Endothelial cell of umbilical vein (primary cell): ENCODE measurements at regions not wholly inside any gene's neighbourhood (a gene's known extent, or its start where the extent isn't known, plus 50 kb on each side); places are given as distances from the start of the nearest gene placed in this dataset.

Source experiments
- EZH2 ChIP-seq: IDR thresholded peaks from 2 replicates; pipeline ENCODE4 v1.6.1; 2012; ENCODE audit warnings: borderline replicate concordance, low read depth, mild to moderate bottlenecking, moderate library complexity, low read length, inconsistent platforms; ENCODE audit not compliant: severe bottlenecking
- GATA2 ChIP-seq: IDR thresholded peaks from 2 replicates; pipeline ENCODE4 v1.7.0; 2011; ENCODE audit warnings: low read depth, mild to moderate bottlenecking, moderate library complexity, mixed read lengths, low read length; ENCODE audit not compliant: insufficient read length, insufficient read depth
- POLR2A ChIP-seq: IDR thresholded peaks from 2 replicates; pipeline ENCODE4 v1.6.1; 2012; ENCODE audit warnings: low read depth, mild to moderate bottlenecking, control low read depth, low read length
- POLR2AphosphoS5 ChIP-seq: IDR thresholded peaks from 2 replicates; pipeline ENCODE4 v1.6.1; 2012; ENCODE audit warnings: low read depth, mild to moderate bottlenecking, control low read depth, low read length, moderate library complexity; ENCODE audit not compliant: insufficient read depth
- TF ChIP-seq, protein P1 (sequence below), 2 donors: IDR thresholded peaks; 1 replicate in 1 of 2; 2 replicates in 1 of 2; pipeline ENCODE4 v1.5.1; 2011; ENCODE audit warnings: low read length in 2 of 2, mild to moderate bottlenecking in 2 of 2, moderate library complexity in 2 of 2, control low read depth in 1 of 2, inconsistent platforms in 1 of 2, low read depth in 1 of 2; ENCODE audit not compliant: insufficient read depth in 1 of 2; ENCODE audit errors: extremely low read depth in 1 of 2

DNA sequence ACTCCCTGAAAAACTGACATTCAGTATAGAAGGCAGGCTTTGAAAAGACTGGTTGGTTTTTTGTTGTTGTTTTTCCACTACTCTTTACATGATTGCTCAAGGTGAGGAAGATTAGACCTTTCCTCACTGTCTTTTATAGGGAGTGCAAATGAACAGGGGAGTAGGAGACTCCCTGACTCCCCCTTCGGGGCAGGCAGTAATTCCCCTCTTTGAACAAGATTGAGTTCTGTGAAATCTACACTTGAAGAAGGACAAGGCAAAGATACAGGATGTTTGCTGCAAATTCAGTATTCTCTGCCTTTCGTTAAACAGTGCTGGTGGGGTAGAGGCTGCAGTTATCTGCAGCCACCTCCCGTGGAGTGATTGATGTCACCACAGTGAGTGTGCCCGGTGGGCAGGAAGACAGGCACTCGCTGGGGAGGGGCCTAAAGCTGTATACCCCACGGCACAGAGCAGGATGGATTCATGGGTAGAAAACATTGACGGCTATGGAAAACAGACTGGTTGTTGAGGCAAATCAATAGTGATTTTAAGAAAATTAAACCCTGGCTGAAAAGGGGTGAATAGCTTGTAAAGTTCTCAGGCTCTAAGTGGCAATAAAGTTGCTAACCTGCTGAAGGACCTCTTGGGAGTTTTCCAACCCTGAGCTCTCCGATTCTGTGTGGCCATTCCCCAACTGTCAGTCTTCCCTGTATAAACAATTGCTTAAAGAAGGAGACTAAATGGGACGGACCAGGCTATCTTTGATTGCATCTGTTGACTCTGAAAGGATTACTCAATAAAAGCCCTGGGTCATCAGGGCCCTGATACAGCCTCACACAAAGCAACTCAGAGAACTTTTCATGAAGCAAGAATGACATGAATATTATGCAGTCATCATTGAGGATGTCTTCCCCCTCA is 308.3 kb downstream of the TBC1D4 start:
- TF ChIP-seq EZH2: no peak
- TF ChIP-seq, protein P1, sequence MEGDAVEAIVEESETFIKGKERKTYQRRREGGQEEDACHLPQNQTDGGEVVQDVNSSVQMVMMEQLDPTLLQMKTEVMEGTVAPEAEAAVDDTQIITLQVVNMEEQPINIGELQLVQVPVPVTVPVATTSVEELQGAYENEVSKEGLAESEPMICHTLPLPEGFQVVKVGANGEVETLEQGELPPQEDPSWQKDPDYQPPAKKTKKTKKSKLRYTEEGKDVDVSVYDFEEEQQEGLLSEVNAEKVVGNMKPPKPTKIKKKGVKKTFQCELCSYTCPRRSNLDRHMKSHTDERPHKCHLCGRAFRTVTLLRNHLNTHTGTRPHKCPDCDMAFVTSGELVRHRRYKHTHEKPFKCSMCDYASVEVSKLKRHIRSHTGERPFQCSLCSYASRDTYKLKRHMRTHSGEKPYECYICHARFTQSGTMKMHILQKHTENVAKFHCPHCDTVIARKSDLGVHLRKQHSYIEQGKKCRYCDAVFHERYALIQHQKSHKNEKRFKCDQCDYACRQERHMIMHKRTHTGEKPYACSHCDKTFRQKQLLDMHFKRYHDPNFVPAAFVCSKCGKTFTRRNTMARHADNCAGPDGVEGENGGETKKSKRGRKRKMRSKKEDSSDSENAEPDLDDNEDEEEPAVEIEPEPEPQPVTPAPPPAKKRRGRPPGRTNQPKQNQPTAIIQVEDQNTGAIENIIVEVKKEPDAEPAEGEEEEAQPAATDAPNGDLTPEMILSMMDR (IDR thresholded peaks at IDR 0.05; ENCODE audit: extremely low read depth in 1 of 2, insufficient read depth in 1 of 2, low read depth in 1 of 2, low read length in 2 of 2): no peak
- TF ChIP-seq POLR2A: no peak
- TF ChIP-seq POLR2AphosphoS5: no peak
- TF ChIP-seq GATA2: no peak
